Kidney (tissue), 13 donors: ENCODE measurements at regions not wholly inside any gene's neighbourhood (a gene's known extent, or its start where the extent isn't known, plus 50 kb on each side); places are given as distances from the start of the nearest gene placed in this dataset.
A peak's percentile ranks its signal among the peaks of the same experiment; 100 is the strongest.

Experiments used
- DNase-seq, 5 donors: peaks; one replicate each; pipeline ENCODE4 v3.0.0-alpha.2; 2013 to 2020
- FAIRE-seq: peaks from 2 replicates; lab custom pipeline; 2012; peaks lifted over from hg19 to GRCh38; lab: Jason Lieb, UNC
- H3K27ac ChIP-seq, 2 donors: one replicate each; pipeline ENCODE4 v1.7.0; 2013; ENCODE audit warnings: low read depth in 2 of 2, low read length in 2 of 2, inconsistent platforms in 1 of 2
- H3K27me3 ChIP-seq: one replicate; pipeline ENCODE4 v1.7.1; 2013; ENCODE audit warnings: low read length, inconsistent platforms; ENCODE audit not compliant: control insufficient read depth, insufficient read depth
- H3K36me3 ChIP-seq, 3 donors: one replicate each; pipeline versions ENCODE4 v1.7.0 to v1.7.1; 2013; ENCODE audit warnings: low read length in 3 of 3, control low read depth in 1 of 3, inconsistent platforms in 1 of 3; ENCODE audit not compliant: insufficient read depth in 3 of 3, control insufficient read depth in 2 of 3
- H3K4me1 ChIP-seq, 3 donors: one replicate each; pipeline versions ENCODE4 v1.7.0 to v1.7.1; 2013; ENCODE audit warnings: low read length in 3 of 3, inconsistent platforms in 1 of 3, low read depth in 1 of 3; ENCODE audit not compliant: control insufficient read depth in 2 of 3, insufficient read depth in 2 of 3
- H3K4me3 ChIP-seq, 3 donors: one replicate each; pipeline versions ENCODE4 v1.7.0 to v1.8.1; 2013; ENCODE audit warnings: low read length in 3 of 3, control low read depth in 1 of 3, inconsistent platforms in 1 of 3
- H3K9ac ChIP-seq, 3 donors: one replicate each; pipeline versions ENCODE4 v1.7.0 to v1.7.1; 2013; ENCODE audit warnings: low read length in 3 of 3, control low read depth in 1 of 3, inconsistent platforms in 1 of 3
- H3K9me3 ChIP-seq, 3 donors: one replicate each; pipeline versions ENCODE4 v1.7.0 to v1.7.1; 2013; ENCODE audit warnings: low read length in 3 of 3, control low read depth in 1 of 3, inconsistent platforms in 1 of 3; ENCODE audit not compliant: control insufficient read depth in 2 of 3, insufficient read depth in 1 of 3
- intact Hi-C: fragments of 100-400 bp; cut with DNase I; formaldehyde crosslinking; loops from one replicate; pipeline ENCODE4 v1.11.1; 2022
- TF ChIP-seq, protein P1 (sequence below): IDR thresholded peaks from 3 replicates; pipeline ENCODE4 v1.5.1; 2012; ENCODE audit warnings: mild to moderate bottlenecking, moderate library complexity, borderline replicate concordance; ENCODE audit not compliant: insufficient read depth; ENCODE audit errors: extremely low read depth
- donor health status: control.
- donor health status: control.
- donor health status: control.
- donor health status: control.
- donor health status: control.
- donor health status: DM: yes; HTN: yes; CAD: no.
- donor health status: Normal renal cell carcinoma (clear cell type).

GRCh38 chr9:78927099-78927940 lies 630.4 kb downstream of the PSAT1 start:
- H3K9ac ChIP-seq, result no peak overlapping the region
- H3K4me3 ChIP-seq, result no peak overlapping the region
- intact Hi-C loops, result no loop called here
- no peak overlapping the region for H3K27ac ChIP-seq
- no peaks in the 10 kb centered on the region for H3K27me3 ChIP-seq
- H3K36me3 ChIP-seq, result no peaks in the 10 kb centered on the region
- H3K9me3 ChIP-seq, result no peaks in the 10 kb centered on the region
- no peak for DNase-seq
- FAIRE-seq, result no peak
- TF ChIP-seq, protein P1, sequence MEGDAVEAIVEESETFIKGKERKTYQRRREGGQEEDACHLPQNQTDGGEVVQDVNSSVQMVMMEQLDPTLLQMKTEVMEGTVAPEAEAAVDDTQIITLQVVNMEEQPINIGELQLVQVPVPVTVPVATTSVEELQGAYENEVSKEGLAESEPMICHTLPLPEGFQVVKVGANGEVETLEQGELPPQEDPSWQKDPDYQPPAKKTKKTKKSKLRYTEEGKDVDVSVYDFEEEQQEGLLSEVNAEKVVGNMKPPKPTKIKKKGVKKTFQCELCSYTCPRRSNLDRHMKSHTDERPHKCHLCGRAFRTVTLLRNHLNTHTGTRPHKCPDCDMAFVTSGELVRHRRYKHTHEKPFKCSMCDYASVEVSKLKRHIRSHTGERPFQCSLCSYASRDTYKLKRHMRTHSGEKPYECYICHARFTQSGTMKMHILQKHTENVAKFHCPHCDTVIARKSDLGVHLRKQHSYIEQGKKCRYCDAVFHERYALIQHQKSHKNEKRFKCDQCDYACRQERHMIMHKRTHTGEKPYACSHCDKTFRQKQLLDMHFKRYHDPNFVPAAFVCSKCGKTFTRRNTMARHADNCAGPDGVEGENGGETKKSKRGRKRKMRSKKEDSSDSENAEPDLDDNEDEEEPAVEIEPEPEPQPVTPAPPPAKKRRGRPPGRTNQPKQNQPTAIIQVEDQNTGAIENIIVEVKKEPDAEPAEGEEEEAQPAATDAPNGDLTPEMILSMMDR, result no peak
- H3K4me1 ChIP-seq, result no peaks in the 10 kb centered on the region

DNA sequence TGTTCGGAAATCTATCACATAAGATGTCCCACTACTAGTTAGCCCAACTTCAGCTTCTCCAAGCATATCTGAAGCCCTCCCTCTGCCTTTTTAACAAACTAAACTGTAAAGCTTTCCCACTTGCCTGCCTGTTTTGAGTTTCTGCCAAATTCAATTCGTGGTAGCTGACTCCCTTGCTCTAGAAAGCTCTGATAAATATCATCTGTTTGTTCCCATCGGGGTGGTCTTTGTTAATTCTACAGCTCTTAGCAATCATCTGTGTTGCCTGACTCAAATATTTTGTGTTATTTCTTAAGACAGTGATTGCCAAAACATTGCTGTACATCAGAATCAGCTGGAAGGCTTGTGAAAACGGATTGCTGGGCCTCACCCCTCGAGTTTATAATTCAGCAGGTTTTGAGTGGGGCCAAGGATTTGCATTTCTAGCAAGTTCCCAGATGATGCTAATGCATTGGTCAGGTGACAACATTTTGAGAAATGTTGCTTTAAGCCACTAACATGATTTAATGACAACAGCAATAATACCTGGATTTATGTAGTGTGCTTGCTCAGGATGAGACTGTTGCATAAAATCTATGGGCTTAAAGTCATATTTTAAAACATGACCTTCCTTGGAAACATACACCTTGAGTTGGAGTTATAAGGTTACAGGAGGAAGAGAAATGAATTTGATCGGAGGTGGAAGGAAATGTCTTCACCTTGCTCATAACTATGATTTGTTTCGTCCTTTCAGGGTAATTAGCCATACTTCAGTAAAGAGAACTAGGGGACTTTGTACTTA lies 631.9 kb downstream of the PSAT1 start:
- TF ChIP-seq, protein P1, result no peak
- no peaks in the 10 kb centered on the region for H3K36me3 ChIP-seq
- H3K9ac ChIP-seq, result no peak overlapping the region
- H3K4me1 ChIP-seq, result no peaks in the 10 kb centered on the region
- no peak overlapping the region for H3K4me3 ChIP-seq
- DNase-seq, result peak in 3 of 5 donors; percentile 15 to 89 (median 64)
- intact Hi-C loops, result no loop called here
- H3K27ac ChIP-seq, result no peak overlapping the region
- no peaks in the 10 kb centered on the region for H3K9me3 ChIP-seq
- H3K27me3 ChIP-seq, result no peaks in the 10 kb centered on the region
- no peak for FAIRE-seq

- H3K27ac ChIP-seq, result no peak overlapping the region
- H3K27me3 ChIP-seq, result no peaks in the 10 kb centered on the region
- no peak overlapping the region for H3K4me3 ChIP-seq
- no peak overlapping the region for H3K9ac ChIP-seq
- H3K9me3 ChIP-seq, result no peaks in the 10 kb centered on the region
- intact Hi-C loops, result no loop called here
- DNase-seq (no peak), FAIRE-seq (no peak)
- H3K36me3 ChIP-seq, result no peaks in the 10 kb centered on the region
- H3K4me1 ChIP-seq, result no peaks in the 10 kb centered on the region
- TF ChIP-seq, protein P1, result no peak
Observed at GRCh38 chr9:78930281-78930680, 633.4 kb downstream of the PSAT1 start.
